Fibroblast of upper back skin (primary cell): ENCODE measurements at regions not wholly inside any gene's neighbourhood (a gene's known extent, or its start where the extent isn't known, plus 50 kb on each side); places are given as distances from the start of the nearest gene placed in this dataset.

Source experiments
- DNase-seq: peaks from one replicate; pipeline ENCODE4 v3.0.0-alpha.2; 2013

DNA sequence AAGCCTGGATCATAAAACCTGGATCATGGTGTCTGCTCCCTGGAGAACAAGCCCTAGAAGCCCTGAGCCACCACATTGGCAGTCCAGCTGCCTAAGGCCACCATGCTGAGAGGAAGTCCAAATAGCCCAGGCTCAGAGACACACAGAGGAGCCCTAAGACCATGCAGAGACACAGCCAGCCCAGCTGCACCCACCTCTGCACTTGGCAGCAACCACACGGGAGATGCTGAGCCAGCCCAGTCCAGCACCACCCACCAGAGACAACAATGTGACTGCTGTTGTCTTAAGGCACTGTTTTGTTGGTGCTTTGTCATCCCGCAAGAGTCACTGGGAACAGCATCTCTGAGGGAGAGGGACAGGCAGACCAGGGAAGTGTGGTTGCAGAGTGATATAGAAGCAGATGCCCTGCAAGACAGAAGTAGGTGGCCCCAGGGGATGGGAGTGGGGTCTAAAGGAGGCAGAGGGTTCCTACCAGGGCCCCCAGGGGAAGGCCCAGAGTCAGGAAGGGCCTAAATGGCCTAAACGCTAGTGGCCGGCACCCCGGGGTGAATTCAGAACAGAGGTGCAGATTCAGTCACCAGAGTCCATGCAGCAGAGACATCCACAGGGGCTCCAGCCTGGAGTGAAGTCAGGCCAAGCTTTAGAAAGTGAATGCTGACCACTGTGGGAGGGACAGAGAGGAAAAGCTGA lies 105.4 kb upstream of the PRR20G start:
- DNase-seq: no peak

DNA sequence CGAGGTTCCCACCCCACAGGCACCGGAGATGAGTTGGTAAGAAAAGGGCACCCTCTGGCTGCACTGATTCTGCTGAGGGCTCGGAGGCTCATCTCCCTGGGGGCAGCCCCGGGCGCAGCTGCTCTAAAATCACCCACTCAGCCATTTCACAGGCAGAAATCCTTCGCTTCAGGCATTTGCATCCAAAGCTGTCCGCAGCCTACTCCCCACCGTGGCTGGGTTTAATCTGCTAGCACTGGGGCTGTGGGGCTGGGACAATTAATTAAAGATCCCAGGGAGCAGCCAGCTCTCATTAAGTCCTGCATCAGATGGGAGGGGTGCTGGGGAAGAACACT lies 104.3 kb upstream of the PRR20G start:
- DNase-seq: no peak

DNA sequence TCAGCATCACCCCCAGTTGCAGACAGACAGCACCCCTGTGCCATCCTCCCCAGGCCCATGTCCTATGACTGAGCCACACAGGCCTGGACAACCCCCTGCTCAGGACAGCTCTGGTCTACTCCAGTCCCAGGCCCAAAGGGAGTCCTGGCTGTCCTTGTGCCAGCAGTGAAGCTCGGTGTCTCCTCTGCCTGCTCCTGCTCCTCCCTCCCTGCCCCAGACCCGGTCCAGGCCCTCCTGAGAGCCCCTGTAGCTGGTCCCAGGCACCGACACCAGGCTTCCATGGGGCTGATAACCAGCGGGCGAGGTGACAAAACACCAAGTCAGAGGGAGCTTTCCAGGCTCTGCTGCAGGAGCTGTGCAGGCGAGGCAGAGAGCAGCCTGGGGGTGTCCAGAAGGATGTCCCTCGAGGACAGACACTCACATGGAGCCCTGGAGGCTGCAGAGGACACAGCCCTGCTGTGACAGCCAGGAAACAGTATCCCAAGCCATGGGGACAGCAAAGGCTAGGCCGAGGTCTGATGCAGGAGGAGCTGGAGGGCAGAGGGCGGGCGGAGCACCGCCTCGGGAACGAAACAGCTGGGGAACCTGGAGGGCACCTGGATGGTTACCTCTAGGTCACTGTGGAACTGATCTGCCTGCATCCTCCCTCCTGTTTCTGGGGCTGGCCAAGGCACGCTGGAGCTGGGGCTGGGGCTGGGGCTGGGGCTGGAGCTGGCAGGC lies 103.8 kb upstream of the PRR20G start:
- no peak for DNase-seq

DNA sequence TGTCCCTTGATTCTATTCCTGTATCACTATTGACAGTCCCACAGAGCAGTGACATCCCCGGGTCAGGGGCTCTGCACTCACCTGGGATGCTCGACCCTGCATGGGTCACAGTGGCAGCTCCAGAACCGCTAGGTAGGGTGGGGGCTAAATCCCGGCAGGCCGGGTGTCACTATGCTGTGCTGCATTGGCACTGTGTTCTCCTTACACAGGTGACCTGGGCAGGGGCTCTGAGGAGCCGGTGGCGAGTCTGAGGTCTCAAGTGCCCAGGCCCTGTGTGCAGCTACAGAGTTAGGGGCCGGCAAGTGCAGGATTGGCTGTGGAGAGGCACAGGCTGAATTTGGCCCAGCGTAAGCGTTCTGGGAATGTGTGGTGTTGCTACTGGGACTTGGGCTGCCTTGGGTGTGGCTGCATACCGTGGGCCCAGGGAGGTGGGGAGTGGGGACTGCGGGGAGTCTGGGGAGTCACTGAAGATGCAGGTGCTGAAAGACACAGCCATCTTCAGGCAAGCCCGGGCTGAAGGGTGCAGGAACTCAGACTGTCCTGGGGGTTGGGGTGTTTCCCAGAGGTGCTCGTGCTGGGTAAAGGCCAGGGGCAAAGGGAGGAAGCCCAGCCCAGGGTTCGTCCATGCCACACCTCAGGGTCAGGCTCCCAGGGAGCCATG lies 102.6 kb upstream of the PRR20G start:
- no peak for DNase-seq

DNA sequence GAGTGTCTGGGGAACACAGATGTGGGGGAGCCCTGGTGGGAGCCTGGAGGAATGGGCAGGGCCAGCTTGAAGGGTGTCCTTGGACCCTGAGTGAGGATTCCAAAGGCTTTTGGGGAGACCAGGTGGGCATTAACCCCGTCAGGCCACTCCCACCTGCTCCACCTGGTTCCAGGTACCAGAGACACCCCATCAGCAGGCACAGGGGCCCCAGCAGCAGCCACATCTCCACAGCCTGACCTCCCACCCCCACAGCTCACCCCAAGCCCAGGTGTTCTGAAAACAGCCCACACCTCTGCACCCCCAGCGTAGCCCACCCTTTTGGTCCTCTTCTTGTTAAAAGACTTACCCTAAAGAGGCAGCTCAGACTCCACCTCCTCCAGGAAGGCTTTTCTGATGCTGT lies 102.1 kb upstream of the PRR20G start:
- DNase-seq: no peak

DNA sequence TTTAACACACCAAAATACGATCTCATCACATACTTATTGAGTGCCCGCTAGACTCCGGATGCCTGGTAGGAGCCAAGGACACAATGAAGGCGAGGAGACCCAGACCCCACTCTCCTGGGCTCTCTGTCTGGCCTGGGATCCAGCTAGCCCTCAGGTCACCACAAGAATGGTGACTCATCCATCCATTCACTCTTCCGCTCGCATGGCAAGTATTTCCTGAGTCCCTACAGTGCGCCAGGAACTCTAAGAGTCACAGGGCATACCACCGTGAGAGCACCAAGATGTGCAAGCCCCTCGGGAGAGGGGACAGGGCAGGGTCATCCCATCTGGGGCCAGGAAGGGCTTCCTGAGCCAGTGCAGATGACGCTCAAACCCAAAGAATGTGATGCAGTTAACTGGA lies 101.6 kb upstream of the PRR20G start:
- DNase-seq: no peak

DNA sequence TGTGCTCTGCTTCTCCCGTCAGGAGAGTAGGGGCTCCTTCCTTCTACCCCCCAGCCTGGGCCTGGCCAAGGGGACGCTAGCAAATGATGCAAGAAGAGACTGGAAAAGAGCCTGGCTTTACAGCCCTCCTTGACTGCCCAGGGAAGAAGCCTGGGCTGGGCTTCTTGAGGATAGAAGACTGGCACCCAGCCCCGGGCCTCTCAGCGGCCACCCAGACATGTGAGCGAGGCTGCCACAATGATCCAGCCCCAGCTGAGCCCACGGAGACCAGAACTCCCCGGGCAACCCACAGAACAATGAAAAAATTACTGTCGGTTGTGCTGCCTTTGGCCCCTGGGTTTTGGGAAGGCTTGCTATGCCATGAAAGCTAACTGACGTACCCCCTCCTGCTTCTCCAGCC lies 100.6 kb upstream of the PRR20G start:
- no peak for DNase-seq

DNA sequence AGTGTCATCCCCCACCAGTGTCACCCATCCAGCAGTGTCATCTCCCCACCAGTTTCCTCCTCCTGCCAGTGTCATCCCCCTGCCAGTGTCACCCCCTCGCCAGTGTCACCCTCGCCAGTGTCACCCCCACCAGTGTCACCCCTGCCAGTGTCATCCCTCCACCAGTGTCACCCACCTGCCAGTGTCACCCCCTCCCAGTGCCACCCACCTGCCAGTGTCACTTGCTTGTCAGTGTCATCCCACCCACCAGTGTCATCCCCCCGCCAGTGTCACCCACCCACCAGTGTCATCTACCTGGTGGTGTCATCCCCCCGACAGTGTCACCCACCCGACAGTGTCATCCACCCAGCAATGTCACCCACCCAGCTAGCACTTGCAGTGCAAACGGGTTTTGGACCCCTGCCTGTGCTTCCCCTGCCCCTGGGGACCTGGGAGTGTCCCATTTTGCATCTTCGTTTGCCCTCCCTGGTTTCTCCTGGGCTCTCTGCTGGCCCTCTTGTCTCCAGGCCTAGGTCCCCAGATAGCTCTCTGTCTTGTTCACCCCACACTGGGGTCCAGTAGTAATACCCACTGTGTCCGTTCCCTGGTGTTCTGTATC lies 99.8 kb upstream of the PRR20G start:
- DNase-seq: no peak

DNA sequence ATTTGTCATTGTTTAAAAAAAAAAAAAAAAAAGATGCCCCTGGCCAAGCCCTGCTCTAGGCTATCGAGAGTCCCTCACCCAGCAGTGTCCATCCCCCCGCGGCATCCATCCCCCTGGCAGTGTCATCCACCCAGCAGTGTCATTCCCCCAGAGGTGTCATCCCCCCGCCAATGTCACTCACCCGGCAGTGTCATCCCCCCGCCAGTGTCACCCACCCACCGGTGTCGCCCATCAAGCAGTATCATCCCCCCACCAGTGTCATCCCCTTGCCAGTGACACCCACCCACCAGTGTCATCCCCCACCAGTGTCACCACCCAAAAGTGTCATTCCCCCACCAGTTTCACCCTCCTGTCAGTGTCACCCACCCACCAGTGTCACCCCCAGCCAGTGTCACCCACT lies 99.3 kb upstream of the PRR20G start:
- no peak for DNase-seq

DNA sequence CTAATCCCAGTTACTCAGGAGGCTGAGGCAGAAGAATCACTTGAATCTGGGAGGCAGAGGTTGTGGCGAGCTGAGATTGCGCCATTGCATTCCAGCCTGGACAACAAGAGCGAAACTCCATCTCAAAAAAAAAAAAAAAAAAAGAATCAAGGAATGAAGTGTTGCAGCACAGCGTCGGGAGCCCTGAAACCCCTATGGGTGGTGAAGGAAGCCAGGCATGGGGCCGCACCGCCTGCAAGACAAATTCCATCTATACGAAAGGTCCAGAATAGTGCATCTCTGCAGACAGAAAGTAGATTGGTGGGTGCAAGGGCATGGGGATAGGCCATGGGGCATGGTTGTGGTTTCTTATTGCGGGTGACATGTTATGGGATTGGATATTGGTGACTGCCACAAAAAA lies 98.6 kb upstream of the PRR20G start:
- no peak for DNase-seq

DNA sequence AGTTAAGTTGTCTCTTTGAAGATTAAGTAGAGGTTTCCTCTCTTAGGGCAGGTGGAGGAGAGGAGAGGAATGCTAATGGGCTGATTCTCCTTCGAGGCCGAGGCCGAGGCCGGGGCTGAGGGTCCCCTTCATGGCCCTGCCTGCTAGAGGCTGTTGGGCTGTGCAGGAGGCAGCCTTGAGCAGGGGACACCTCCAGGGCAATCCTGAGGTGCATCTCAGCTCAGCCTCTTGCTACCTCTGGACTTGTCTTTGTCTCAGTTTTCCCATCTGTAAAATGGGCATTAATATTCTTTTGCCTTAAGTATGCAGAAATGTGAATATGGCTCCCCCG lies 97.7 kb upstream of the PRR20G start:
- DNase-seq: no peak

DNA sequence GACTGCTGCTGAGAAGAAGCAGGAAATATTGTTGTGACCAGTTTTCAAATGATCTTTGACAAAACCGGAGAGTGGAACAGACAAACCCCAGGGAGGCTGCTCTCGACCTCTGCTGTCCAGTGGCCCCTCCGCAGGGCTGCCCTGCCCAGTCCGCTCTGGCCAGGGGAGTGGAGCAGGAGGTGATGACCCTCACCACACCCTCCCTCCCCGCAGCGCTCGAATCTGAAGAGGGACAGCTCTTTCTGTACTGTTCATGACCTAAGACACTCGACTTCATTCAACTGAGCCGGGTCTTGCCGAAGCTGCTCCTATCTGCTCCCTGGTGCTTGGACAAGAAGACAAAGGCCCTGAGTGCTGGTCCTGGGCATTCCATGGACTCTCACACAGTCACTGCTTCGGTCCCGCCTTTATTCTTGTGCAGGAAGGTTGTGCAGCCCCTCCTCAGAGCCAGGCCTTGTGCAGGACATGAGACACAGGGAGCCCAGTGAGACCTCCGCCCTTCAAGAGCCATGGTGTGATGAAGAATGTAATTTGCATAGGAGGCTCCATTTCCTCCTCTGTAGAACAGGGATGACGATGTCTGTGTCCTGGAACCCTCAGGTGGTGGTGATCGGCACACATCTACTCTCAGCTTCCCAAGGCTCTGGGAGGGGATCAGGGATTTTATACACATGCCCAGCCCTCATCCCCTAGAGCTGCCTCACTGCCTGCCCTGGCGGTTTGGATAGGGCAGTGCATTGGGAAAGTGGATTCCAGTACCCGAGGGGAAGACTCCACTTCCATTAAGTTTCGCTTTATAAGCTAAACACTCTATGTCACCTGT lies 97.1 kb upstream of the PRR20G start:
- DNase-seq: no peak

DNA sequence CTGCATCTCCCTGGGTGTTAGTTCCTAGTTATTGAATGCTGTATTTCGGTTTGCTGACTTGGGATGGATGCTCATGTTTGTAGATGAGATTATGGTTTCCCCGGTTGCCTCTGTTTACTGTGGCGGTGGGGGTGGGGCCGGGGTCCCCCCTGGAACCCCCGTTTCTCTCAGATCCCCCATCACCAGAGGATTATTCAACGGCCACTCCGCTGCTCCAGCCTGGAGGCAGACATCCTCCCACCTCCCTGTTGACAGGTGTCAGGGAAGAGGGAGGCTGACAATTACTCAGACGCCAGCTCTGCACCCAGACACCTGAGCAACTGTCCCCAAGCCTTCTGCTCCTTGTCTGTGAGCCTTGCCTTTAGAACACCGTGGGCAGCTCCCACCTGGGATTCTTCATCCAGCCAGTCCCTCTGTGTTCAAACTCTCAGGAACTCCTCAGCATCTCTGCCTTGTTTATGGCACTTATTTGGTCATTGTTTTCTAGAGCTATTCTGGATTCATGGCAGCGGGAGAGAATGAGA lies 95.9 kb upstream of the PRR20G start:
- DNase-seq: no peak

DNA sequence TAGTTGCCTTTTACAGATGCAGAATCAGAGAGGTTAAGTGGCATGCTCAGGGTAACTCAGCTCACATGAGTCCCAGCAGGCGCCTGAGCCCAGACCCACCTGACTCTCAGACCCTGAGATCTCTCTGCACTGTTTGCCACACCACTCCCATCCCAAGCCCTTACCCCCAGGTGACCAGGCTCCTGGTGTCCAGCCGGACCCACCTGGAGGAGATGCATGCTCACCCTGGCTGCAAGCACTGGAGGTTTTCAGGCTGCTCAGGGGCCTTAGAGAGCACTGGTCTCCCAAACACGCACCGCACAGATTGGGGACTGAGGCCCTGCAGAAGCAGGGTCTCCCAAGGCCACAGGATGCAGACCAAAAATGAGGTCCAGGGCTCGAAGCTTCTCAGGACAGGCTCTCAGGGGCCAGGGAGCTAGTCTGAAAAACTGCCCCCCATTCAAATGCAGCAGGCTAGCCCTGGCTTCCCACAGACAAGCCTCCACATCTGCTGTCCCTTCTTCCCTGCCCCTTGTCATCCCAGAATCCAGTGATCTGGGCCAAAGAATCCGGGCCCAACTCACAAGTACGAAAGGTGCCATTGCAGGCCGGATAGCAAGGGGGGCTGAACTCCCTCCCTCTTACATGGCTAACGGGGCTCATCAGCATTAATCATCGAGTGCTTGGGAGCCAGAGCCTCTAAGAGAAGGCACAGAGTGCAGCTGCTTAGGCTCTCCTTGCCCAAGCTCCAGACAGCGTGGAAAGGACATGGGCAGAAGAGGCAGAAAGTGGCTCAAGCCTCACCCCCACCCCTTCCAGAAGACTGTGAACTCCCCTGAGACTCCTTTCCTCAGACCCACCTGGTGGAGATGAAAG lies 90.2 kb upstream of the PRR20G start:
- no peak for DNase-seq

DNA sequence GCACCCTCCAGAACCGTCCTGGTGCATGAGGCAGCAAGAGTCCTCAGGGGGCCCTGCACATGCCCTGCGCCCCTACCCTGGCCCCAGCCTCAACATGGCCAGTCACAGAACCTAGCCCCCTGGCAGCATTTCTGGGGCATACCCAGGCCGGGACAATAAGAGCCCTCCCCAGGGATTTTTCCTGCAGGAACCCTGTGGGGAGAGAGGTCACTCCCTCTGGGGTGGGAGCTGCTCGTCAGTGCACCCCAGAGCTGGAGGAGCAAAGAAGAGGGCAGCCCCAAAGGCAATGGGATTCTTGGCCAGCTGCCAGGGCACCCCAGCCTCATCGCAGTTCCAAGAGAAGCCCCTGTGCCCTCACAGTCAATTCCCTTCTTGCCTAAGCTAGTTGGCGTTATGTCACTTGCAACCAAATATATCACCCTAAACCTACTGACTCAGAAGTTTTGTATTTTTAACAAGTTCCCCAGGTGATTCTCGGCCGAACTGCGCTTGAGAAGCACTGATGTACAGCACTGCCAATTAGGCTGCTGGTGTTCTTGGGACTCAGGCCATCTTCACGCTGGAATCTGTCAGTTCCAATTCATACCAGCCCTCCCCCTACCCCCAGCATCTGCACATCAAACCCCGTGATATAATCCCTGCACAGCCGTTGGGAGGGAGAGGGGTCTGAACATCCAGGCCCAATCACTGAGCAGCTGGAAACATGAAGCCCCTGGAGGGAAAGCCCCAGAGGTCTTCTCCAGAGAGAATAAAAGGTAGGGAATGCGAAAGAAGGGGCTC lies 87.5 kb upstream of the PRR20G start:
- DNase-seq: no peak

DNA sequence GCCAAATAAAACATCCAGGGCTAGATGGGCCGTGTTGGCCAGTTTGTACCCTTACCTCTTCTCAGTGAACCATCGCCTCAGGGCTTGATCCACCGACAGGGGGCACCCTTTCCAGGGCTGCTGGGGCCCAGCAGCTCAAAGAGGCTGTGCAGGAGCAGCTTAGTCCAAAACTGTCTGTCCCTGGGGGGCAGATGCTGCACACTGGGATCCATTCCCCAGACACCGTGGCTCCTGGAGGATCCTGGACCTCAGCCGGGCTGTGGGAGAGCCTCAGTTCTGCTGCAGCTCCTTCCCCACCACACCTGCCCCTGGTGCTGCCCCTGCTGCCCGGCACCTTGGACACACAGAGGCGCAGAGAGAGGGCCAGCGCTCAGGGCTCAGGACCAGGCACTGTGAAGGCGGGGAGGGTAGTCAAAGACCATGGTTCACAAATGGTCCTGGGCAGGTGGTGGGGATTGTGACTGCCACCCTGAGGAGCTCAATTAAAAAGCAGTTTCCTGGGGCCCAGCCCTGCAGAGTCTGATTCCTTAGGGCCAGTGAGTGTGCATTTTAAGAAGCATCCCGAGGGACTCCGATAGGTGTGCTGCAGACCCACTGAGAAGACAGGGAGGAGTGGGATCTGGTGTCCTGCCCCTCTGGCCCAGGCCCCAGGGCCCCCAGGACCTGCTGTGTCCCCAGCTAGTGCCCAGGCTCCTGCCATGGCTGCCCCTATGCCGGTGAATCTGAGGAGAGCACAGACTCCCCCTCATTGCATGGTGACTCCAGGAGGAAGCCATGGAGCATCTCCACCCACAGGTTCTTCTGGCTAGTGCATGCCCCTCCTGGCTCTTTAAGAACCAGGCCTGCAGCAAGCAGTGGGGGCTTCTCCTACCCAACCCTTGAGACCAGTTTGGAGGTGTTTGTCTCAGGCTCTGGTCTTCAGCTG lies 86.5 kb upstream of the PRR20G start:
- no peak for DNase-seq

DNA sequence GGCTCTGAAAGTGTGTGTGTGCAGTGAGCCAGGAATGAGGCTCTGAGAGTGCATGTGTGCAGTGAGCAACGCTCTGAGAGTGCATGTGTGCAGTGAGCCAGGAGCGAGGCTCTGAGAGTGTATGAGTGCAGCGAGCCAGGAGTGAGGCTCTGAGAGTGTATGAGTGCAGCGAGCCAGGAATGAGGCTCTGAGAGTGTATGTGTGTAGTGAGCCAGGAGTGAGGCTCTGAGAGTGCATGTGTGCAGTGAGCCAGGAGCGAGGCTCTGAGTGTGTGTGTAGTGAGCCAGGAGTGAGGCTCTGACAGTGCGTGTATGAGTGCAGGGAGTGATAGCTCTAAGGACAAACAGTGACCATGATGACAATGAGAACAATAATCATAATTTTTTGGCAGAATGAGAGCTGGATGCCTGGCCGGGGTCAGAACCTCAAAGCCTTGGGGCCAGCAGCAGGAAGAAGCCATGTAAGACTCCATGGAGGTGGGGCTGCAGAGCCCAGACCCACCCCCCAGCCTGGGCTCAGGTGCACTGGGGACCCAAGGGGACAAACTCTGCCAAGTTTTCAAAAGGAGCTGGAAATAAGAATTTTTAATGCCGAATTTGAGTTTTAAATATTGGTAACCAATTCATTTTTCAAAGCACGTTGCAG lies 85.7 kb upstream of the PRR20G start:
- no peak for DNase-seq

DNA sequence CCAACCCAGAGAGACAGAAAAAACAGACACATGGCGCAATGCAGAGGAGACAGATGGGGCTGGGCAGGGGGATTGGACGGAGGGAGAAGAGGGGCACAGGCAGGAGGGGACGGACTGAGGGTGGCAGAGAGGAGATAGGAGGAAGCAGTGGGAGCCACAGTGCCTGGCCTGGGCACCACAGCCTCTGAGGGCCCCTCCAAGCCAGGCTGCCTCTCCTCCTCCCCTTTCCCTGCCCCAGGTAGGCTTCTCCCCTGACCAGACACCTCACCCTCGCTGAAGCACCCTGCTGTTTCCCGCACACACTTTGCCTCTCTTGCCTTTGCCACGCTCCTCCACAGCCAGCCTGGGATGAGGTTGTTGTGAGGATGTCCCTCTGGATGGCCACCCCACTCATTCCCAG lies 84.0 kb upstream of the PRR20G start:
- DNase-seq: no peak

DNA sequence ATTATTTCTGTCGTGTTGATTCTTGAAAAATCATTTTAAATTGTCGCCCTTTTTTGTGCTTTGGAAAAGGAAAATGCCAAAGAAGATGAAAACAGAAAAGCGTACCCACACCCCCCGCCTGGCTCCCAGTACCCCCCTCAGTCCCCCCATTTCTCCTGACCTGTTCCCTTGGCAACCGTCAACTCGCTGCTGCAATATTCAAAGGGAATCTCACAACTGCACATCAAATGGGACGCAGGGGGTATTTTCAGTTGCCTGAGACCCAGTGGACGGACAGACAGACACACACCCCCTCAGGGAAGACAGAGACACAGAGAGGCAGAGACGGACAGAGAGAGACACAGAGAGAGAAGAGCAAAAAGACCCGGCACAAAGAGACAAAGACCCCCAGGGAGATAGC lies 83.5 kb upstream of the PRR20G start:
- DNase-seq: no peak

DNA sequence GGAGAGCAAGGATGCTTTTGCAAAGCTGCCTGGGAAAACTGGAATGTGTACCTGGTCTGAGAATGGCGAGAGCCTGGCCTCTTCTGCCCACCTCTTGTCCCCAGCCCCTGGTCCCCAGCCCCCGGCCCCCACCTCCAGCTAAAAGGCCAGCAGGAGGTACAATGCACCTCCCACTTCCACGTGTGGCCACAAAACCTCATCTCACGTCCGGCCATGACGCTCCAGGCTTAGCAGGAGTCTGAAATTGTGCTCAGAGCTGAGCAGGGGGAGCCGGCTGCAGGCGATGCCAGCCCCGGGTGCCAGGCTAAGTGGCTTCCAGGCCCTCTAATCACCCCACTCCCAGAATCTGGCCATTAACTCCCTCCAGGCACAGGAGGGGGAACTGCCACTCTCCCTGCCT lies 83.1 kb upstream of the PRR20G start:
- no peak for DNase-seq
